Natural killer cell treated with Interleukin-12 subunit alpha and Interleukin-12 subunit beta and Interleukin-15 and Interleukin-18, amount 100 ng/mL, for 72 hours (primary cell): ENCODE measurements at regions not wholly inside any gene's neighbourhood (a gene's known extent, or its start where the extent isn't known, plus 50 kb on each side); places are given as distances from the start of the nearest gene placed in this dataset.

ENCODE experiments used
- ATAC-seq, 2 donors: fragments of 150-1000 bp; cut with Tn5 transposase in 1 of 2; sonication (Bioruptor Pico), chemical (Tn5 transposase) in 1 of 2; 2 replicates each; pipeline ENCODE4 v1.10.0; 2021
- DNase-seq: peaks from one replicate; pipeline ENCODE4 v3.0.0; 2022; ENCODE audit warnings: low spot score
- H3K27ac Mint-ChIP-seq, 2 donors: 1 replicate in 1 of 2; 2 replicates in 1 of 2; pipeline ENCODE4 v1.8.0; 2022; ENCODE audit warnings: mixed read lengths in 2 of 2, mild to moderate bottlenecking in 1 of 2, moderate library complexity in 1 of 2
- H3K27me3 Mint-ChIP-seq, 2 donors: 1 replicate in 1 of 2; 2 replicates in 1 of 2; pipeline ENCODE4 v1.8.0; 2022; ENCODE audit warnings: mixed read lengths in 2 of 2
- H3K36me3 Mint-ChIP-seq: one replicate; pipeline ENCODE4 v1.8.0; 2022; ENCODE audit warnings: mixed read lengths
- H3K4me1 Mint-ChIP-seq, 2 donors: 1 replicate in 1 of 2; 2 replicates in 1 of 2; pipeline ENCODE4 v1.8.0; 2022; ENCODE audit warnings: low read depth in 2 of 2, mixed read lengths in 2 of 2, mild to moderate bottlenecking in 1 of 2
- H3K4me3 Mint-ChIP-seq: one replicate; pipeline ENCODE4 v1.8.0; 2022; ENCODE audit warnings: mixed read lengths
- H3K9me3 Mint-ChIP-seq: 2 replicates; pipeline ENCODE4 v1.8.0; 2022; ENCODE audit warnings: mixed read lengths

DNA sequence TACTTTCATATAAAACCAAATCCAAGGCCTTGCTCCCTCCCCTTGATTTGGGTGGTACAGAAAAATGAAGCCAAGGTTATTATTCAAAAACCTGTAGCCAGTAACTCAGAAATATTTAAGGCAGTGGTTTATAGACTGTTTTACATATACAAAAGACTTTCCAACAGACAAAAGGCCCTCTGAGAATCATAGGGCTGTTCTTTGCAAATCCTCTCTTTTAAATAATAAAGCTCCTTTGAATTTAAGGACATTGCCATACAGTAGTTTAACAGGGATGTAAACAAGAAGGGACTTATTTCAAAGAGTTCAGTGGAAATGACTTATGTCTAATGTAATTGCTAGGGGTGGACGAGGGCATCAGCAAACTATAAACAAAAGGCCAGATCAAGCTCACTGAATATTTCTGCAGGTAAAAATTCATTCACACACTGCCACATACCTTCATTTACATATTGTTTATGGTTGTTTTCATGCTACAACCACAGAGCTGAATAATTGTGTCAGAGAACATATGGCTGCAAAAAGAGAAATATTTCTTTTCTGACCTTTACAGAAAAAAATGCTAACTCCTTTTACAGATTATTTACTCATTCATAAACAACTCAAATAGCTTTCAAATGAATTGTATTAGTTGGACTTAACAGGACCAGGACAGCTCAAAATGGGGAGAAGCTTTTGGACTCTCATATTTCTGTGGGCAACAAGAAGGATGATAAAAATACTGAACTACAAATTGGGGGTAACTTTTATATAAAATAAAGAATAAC, 665.6 kb downstream of the SLITRK1 start:
- Mint-ChIP-seq H3K9me3 (peaks cover 9% of the 10 kb centered on the region), H3K36me3 (no peaks in the 10 kb centered on the region), H3K27ac (no peak overlapping the region), H3K4me1 (no peaks in the 10 kb centered on the region), H3K27me3 (no peaks in the 10 kb centered on the region), H3K4me3 (no peak overlapping the region)
- DNase-seq = no peak
- ATAC-seq = no peak

DNA sequence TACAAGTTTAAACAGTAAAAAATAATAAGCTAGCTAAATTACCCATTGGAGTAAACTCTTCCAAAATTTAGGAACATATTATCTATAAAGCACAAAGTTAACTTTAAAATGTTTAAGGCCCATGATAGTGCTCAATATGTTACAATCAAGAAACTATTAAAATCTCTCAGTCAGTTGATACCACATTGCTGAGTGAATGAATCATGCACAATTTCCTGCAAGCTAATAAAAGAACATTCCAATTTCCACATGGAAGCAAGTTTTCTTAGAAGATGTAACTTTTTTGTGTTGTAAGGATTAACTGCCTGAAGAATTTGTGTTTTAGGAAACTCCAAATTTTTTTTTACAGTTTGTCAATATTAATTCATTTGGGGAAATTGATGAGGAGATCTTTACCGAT, 666.6 kb downstream of the SLITRK1 start:
- DNase-seq (no peak), ATAC-seq (no peak)
- H3K4me3 Mint-ChIP-seq = no peak overlapping the region
- H3K27ac Mint-ChIP-seq = no peak overlapping the region
- no peaks in the 10 kb centered on the region for H3K27me3 Mint-ChIP-seq
- no peaks in the 10 kb centered on the region for H3K36me3 Mint-ChIP-seq
- H3K9me3 Mint-ChIP-seq = peaks cover 14% of the 10 kb centered on the region
- no peaks in the 10 kb centered on the region for H3K4me1 Mint-ChIP-seq

DNA sequence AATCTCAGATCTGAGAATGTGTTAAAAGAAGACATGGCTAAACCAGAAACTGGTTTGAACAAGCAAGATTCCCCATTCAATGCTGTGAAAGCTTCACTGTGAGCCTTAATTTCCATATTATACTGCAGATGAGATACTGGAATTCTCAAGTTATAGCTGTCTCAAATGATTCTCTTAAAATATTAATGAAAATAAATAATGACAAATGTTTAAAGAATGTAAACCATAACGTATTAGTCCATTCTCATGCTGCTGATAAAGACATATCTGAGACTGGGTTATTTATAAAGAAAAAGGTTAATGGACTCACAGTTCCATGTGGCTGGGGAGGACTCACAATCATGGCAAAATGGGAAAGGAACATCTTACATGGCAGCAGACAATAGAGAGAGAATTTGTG, 667.8 kb downstream of the SLITRK1 start:
- Mint-ChIP-seq H3K27me3 (no peaks in the 10 kb centered on the region), H3K4me1 (no peaks in the 10 kb centered on the region), H3K27ac (no peak overlapping the region), H3K36me3 (no peaks in the 10 kb centered on the region), H3K4me3 (no peak overlapping the region), H3K9me3 (peaks cover 14% of the 10 kb centered on the region)
- DNase-seq (no peak), ATAC-seq (no peak)

DNA sequence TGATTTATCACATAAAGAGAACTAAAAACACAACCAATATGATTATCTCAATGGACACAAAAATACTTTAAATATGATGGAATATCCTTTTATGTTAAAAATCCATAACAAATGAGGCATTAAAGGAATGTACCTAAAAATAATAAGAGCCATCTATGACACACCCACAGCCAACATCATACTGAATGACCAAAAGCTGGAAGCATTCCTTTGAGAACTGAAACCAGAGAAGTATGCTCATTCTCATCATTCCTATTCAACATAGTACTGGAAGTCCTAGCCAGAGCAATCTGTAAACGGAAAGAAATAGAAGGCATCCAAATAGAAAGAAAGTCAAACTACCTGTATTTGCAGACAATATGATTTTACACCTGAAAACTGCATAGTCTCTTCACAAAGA, 671.0 kb downstream of the SLITRK1 start:
- H3K4me1 Mint-ChIP-seq = no peaks in the 10 kb centered on the region
- peaks cover 8% of the 10 kb centered on the region for H3K9me3 Mint-ChIP-seq
- no peak for ATAC-seq
- no peaks in the 10 kb centered on the region for H3K27me3 Mint-ChIP-seq
- no peak for DNase-seq
- no peak overlapping the region for H3K4me3 Mint-ChIP-seq
- no peaks in the 10 kb centered on the region for H3K36me3 Mint-ChIP-seq
- no peak overlapping the region for H3K27ac Mint-ChIP-seq

- DNase-seq (no peak), ATAC-seq (no peak)
- Mint-ChIP-seq H3K9me3 (peaks cover 17% of the 10 kb centered on the region), H3K4me1 (no peaks in the 10 kb centered on the region), H3K27ac (no peak overlapping the region), H3K4me3 (no peak overlapping the region), H3K36me3 (peaks cover 4% of the 10 kb centered on the region), H3K27me3 (no peaks in the 10 kb centered on the region)
Observed at GRCh38 chr13:83204886-83205285, 677.4 kb downstream of the SLITRK1 start.

DNA sequence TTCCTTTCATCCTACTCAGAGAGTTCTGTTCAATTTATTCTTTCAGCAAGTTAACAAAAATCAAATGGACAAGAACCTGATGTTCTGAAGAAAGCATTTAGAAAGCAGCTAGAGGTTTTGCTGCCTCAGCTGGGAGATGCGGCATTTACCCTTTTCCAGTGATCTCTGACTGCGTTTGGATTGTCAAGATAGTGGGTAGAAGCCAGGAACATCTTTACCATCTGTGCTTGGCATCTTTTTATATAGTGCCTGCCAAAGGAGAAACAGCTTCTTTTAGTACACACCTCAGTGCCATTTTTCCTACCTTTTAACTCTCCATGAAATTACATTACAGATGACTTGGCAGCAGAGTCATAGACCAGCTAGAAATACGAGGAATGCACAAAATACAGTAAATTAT, 680.8 kb downstream of the SLITRK1 start:
- no peak for DNase-seq
- ATAC-seq = no peak
- Mint-ChIP-seq H3K27ac (no peak overlapping the region), H3K4me1 (no peaks in the 10 kb centered on the region), H3K4me3 (no peak overlapping the region), H3K9me3 (peaks cover 24% of the 10 kb centered on the region), H3K27me3 (no peaks in the 10 kb centered on the region), H3K36me3 (peaks cover 4% of the 10 kb centered on the region)

- Mint-ChIP-seq H3K36me3 (no peaks in the 10 kb centered on the region), H3K27ac (no peak overlapping the region), H3K9me3 (peaks cover 22% of the 10 kb centered on the region), H3K27me3 (no peaks in the 10 kb centered on the region), H3K4me3 (no peak overlapping the region), H3K4me1 (no peaks in the 10 kb centered on the region)
- DNase-seq (no peak), ATAC-seq (no peak)
Observed at GRCh38 chr13:83197316-83197715, 685.0 kb downstream of the SLITRK1 start.

DNA sequence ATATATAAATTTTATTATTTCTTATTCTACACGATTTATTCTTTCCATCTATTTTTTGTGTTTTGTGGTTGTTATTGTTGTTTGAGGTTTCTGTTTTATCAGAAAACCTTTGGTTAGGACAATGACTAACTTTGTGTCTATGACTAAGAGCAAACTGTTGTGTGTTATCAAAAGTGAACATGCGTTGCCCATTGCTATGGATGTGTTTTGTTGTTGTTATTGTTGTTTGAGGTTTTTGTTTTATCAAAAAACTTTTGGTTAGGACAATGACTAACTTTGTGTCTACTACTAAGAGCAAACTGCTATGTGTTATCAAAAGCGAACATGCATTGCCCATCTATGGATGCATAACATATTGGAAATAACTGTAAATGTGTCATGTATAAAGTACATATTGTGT, 692.3 kb downstream of the SLITRK1 start:
- Mint-ChIP-seq H3K27me3 (no peaks in the 10 kb centered on the region), H3K27ac (no peak overlapping the region), H3K4me1 (no peaks in the 10 kb centered on the region), H3K4me3 (no peak overlapping the region), H3K9me3 (peaks cover 19% of the 10 kb centered on the region), H3K36me3 (no peaks in the 10 kb centered on the region)
- DNase-seq = no peak
- ATAC-seq = no peak

GRCh38 chr13:83184819-83185218, 697.5 kb downstream of the SLITRK1 start:
- ATAC-seq (no peak), DNase-seq (no peak)
- Mint-ChIP-seq H3K27me3 (no peaks in the 10 kb centered on the region), H3K4me3 (no peak overlapping the region), H3K36me3 (no peaks in the 10 kb centered on the region), H3K9me3 (peaks cover 6% of the 10 kb centered on the region), H3K27ac (no peak overlapping the region), H3K4me1 (no peaks in the 10 kb centered on the region)

DNA sequence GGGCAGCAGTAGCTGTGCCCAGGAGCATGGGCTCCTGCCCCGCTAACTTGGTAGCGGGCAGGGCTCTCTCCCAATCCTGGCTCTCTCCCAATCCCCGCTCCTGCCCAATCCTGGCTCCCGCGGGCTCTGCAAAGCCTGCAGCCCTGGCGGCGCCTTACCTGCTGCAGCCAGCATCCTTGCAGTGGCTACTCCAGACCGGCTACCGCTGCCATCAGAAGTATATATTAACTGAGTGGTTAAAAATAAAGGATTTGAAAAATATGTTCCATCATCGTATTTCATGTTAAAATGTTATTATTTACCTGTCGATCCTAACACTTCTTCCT, 698.2 kb downstream of the SLITRK1 start:
- ATAC-seq (no peak), DNase-seq (no peak)
- Mint-ChIP-seq H3K27me3 (no peaks in the 10 kb centered on the region), H3K36me3 (no peaks in the 10 kb centered on the region), H3K4me3 (no peak overlapping the region), H3K27ac (no peak overlapping the region), H3K9me3 (peaks cover 6% of the 10 kb centered on the region), H3K4me1 (no peaks in the 10 kb centered on the region)

GRCh38 chr13:83183439-83184149, 698.7 kb downstream of the SLITRK1 start:
- no peak overlapping the region for H3K27ac Mint-ChIP-seq
- no peaks in the 10 kb centered on the region for H3K36me3 Mint-ChIP-seq
- no peak overlapping the region for H3K4me3 Mint-ChIP-seq
- DNase-seq (no peak), ATAC-seq (peak in 1 of 2 donors; percentile 31)
- H3K9me3 Mint-ChIP-seq = peaks cover 6% of the 10 kb centered on the region
- no peaks in the 10 kb centered on the region for H3K27me3 Mint-ChIP-seq
- H3K4me1 Mint-ChIP-seq = no peaks in the 10 kb centered on the region

- no peak overlapping the region for H3K27ac Mint-ChIP-seq
Observed at GRCh38 chr13:83182845-83183244, 699.4 kb downstream of the SLITRK1 start.

GRCh38 chr13:83178008-83178407, 704.3 kb downstream of the SLITRK1 start:
- no peaks in the 10 kb centered on the region for H3K36me3 Mint-ChIP-seq

More at GRCh38 chr13:83182845-83183244, 699.4 kb downstream of the SLITRK1 start:
- DNase-seq = no peak
- H3K27me3 Mint-ChIP-seq = no peaks in the 10 kb centered on the region
- H3K4me1 Mint-ChIP-seq = no peaks in the 10 kb centered on the region
- no peaks in the 10 kb centered on the region for H3K36me3 Mint-ChIP-seq
- H3K4me3 Mint-ChIP-seq = no peak overlapping the region
- H3K9me3 Mint-ChIP-seq = peaks cover 6% of the 10 kb centered on the region
- no peak for ATAC-seq

DNA sequence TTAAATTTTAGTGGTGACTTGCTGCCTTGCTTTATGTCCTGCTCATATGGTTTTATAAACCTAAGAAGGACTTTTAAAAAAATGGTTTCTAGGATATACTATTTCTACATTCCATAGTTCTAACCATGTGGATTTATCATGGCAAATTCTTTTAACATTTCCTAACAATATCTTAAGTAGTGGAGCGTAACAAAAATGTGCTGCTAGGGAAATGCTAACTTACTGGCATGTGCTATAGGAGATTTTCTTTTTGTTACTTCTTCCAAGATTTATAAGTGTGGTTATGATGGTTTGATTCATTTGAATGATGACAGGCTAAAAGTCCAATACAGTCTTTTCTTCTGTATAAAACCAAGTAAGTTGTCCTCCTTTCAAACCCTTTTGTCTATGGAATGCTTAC, 713.7 kb downstream of the SLITRK1 start:
- no peak for ATAC-seq
- H3K4me1 Mint-ChIP-seq = no peaks in the 10 kb centered on the region
- H3K27ac Mint-ChIP-seq = no peak overlapping the region
- no peak overlapping the region for H3K4me3 Mint-ChIP-seq
- H3K27me3 Mint-ChIP-seq = no peaks in the 10 kb centered on the region
- H3K36me3 Mint-ChIP-seq = peaks cover 13% of the 10 kb centered on the region
- no peak for DNase-seq
- peaks cover 12% of the 10 kb centered on the region for H3K9me3 Mint-ChIP-seq

More at GRCh38 chr13:83178008-83178407, 704.3 kb downstream of the SLITRK1 start:
- H3K4me3 Mint-ChIP-seq = no peak overlapping the region
- no peaks in the 10 kb centered on the region for H3K27me3 Mint-ChIP-seq
- ATAC-seq = no peak
- H3K4me1 Mint-ChIP-seq = no peaks in the 10 kb centered on the region
- peaks cover 13% of the 10 kb centered on the region for H3K9me3 Mint-ChIP-seq
- no peak for DNase-seq
- no peak overlapping the region for H3K27ac Mint-ChIP-seq
